H1 (cell line): ENCODE measurements at regions not wholly inside any gene's neighbourhood (a gene's known extent, or its start where the extent isn't known, plus 50 kb on each side); places are given as distances from the start of the nearest gene placed in this dataset.

Experiments used
- CTCF ChIA-PET: fragments of 300-600 bp; sonication (Branson Sonifier 250); formaldehyde crosslinking; loops from one replicate; lab custom pipeline; 2021; ENCODE audit not compliant: partially characterized antibody; lab: Charles Lee
- POLR2A ChIA-PET: fragments of 300-600 bp; sonication (Branson Sonifier 250); formaldehyde crosslinking; loops from one replicate; lab custom pipeline; 2021; ENCODE audit warnings: inconsistent platforms; ENCODE audit not compliant: partially characterized antibody; lab: Charles Lee
- DNase-seq, 2 experiments: peaks; one replicate each; pipeline versions ENCODE4 v3.0.0 to v3.0.0-alpha.2; 2010 to 2022; ENCODE audit warnings: low spot score in 2 of 2, low read depth in 1 of 2, mixed read lengths in 1 of 2
- FAIRE-seq: peaks from 2 replicates; lab custom pipeline; 2011; peaks lifted over from hg19 to GRCh38; lab: Jason Lieb, UNC
- H2AFZ ChIP-seq: 2 replicates; pipeline ENCODE4 v1.8.1; 2012; ENCODE audit warnings: low read length, inconsistent platforms
- H2AK5ac ChIP-seq: 2 replicates; pipeline ENCODE4 v1.6.1; 2013; ENCODE audit warnings: low read depth, low read length
- H2BK120ac ChIP-seq: replicated peaks from 2 replicates; pipeline ENCODE3; 2013; ENCODE audit warnings: low read depth, low read length, inconsistent platforms
- H2BK12ac ChIP-seq: 2 replicates; pipeline ENCODE4 v1.6.1; 2013; ENCODE audit warnings: low read depth, low read length
- H2BK15ac ChIP-seq: 2 replicates; pipeline ENCODE4 v1.6.1; 2013; ENCODE audit warnings: low read length
- H2BK20ac ChIP-seq: 2 replicates; pipeline ENCODE4 v1.6.1; 2013; ENCODE audit warnings: low read length
- H2BK5ac ChIP-seq: 2 replicates; pipeline ENCODE4 v1.6.1; 2013; ENCODE audit warnings: low read depth, low read length
- H3K14ac ChIP-seq: 2 replicates; pipeline ENCODE4 v1.6.1; 2013; ENCODE audit warnings: inconsistent platforms; ENCODE audit not compliant: insufficient read length
- H3K18ac ChIP-seq: 2 replicates; pipeline ENCODE4 v1.6.1; 2013; ENCODE audit warnings: low read length; ENCODE audit errors: extremely low read depth
- H3K23ac ChIP-seq: 2 replicates; pipeline ENCODE4 v1.6.1; 2013; ENCODE audit warnings: inconsistent platforms; ENCODE audit not compliant: insufficient read length
- H3K23me2 ChIP-seq: 2 replicates; pipeline ENCODE4 v1.6.1; 2013; ENCODE audit warnings: low read depth, low read length
- H3K27ac ChIP-seq: 2 replicates; pipeline ENCODE4 v1.6.1; 2011; ENCODE audit warnings: low read depth, low read length, inconsistent platforms
- H3K27me3 ChIP-seq, 4 experiments: replicated peaks in 1 of 4; 1 replicate in 1 of 4; 2 replicates in 3 of 4; pipeline versions ENCODE4 v1.6.1 to v1.8.1; 2011 to 2013; ENCODE audit warnings: low read length in 3 of 4, mild to moderate bottlenecking in 3 of 4, inconsistent platforms in 2 of 4, mixed read lengths in 2 of 4, moderate library complexity in 1 of 4; ENCODE audit not compliant: control insufficient read depth in 3 of 4, insufficient read depth in 3 of 4; ENCODE audit errors: extremely low read depth in 1 of 4
- H3K36me3 ChIP-seq, 4 experiments: 2 replicates each; pipeline versions ENCODE4 v1.6.1 to v1.8.1; 2011 to 2013; ENCODE audit warnings: mild to moderate bottlenecking in 4 of 4, low read length in 3 of 4, moderate library complexity in 2 of 4, control low read depth in 1 of 4, inconsistent platforms in 1 of 4; ENCODE audit not compliant: insufficient read depth in 4 of 4, control insufficient read depth in 2 of 4
- H3K4ac ChIP-seq: replicated peaks from 2 replicates; pipeline ENCODE3; 2013; ENCODE audit warnings: low read length, low read depth, mixed read lengths, inconsistent platforms; ENCODE audit not compliant: insufficient read length
- H3K4me1 ChIP-seq, 4 experiments: replicated peaks in 1 of 4; 1 replicate in 1 of 4; 2 replicates in 3 of 4; pipeline versions ENCODE4 v1.6.1 to v1.8.1; 2011 to 2013; ENCODE audit warnings: low read length in 3 of 4, inconsistent platforms in 2 of 4, mixed read lengths in 1 of 4; ENCODE audit not compliant: insufficient read depth in 4 of 4, control insufficient read depth in 3 of 4
- H3K4me2 ChIP-seq, 2 experiments: 2 replicates each; pipeline versions ENCODE4 v1.6.1 to v1.8.1; 2011 to 2013; ENCODE audit warnings: low read depth in 2 of 2, low read length in 2 of 2, control low read depth in 1 of 2, inconsistent platforms in 1 of 2, mild to moderate bottlenecking in 1 of 2; ENCODE audit not compliant: insufficient read depth in 1 of 2
- H3K4me3 ChIP-seq, 4 experiments: fragments of 200-600, 300-600 bp in 1 of 4; sonication (generic), shearing (Covaris generic), sonication (Bioruptor Twin) in 1 of 4; 2 replicates each; pipeline versions ENCODE4 v1.5.1 to v1.8.1; 2011 to 2016; ENCODE audit warnings: low read length in 4 of 4, low read depth in 3 of 4, control low read depth in 2 of 4, inconsistent platforms in 2 of 4, mild to moderate bottlenecking in 2 of 4, mixed read lengths in 1 of 4, moderate library complexity in 1 of 4; ENCODE audit not compliant: insufficient read depth in 2 of 4; ENCODE audit errors: extremely low read depth in 1 of 4
- H3K56ac ChIP-seq: replicated peaks from 2 replicates; pipeline ENCODE3; 2013; ENCODE audit warnings: low read depth, mild to moderate bottlenecking, mixed read lengths, low read length, inconsistent platforms; ENCODE audit not compliant: insufficient read length
- H3K79me1 ChIP-seq: 2 replicates; pipeline ENCODE4 v1.6.1; 2013; ENCODE audit warnings: low read depth, low read length, control low read depth
- H3K79me2 ChIP-seq, 2 experiments: 2 replicates each; pipeline versions ENCODE4 v1.6.1 to v1.8.1; 2012 to 2013; ENCODE audit warnings: low read length in 2 of 2, mild to moderate bottlenecking in 2 of 2, inconsistent platforms in 1 of 2; ENCODE audit not compliant: insufficient read depth in 2 of 2, control insufficient read depth in 1 of 2
- H3K9ac ChIP-seq, 4 experiments: replicated peaks in 1 of 4; 1 replicate in 1 of 4; 2 replicates in 3 of 4; pipeline versions ENCODE4 v1.6.1 to v1.8.1; 2011 to 2013; ENCODE audit warnings: low read depth in 3 of 4, low read length in 3 of 4, control low read depth in 2 of 4, mild to moderate bottlenecking in 2 of 4, moderate library complexity in 2 of 4, inconsistent platforms in 1 of 4; ENCODE audit errors: extremely low read depth in 1 of 4
- H3K9me3 ChIP-seq, 2 experiments: 2 replicates each; pipeline versions ENCODE4 v1.6.1 to v1.8.1; 2012 to 2013; ENCODE audit warnings: mild to moderate bottlenecking in 2 of 2, moderate library complexity in 2 of 2, control low read depth in 1 of 2, inconsistent platforms in 1 of 2, low read depth in 1 of 2, low read length in 1 of 2, mixed read lengths in 1 of 2; ENCODE audit not compliant: insufficient read depth in 2 of 2
- H4K20me1 ChIP-seq, 2 experiments: replicated peaks in 1 of 2; 2 replicates each; pipeline versions ENCODE3 to v1.8.1; 2011 to 2013; ENCODE audit warnings: inconsistent platforms in 2 of 2, low read length in 2 of 2, mild to moderate bottlenecking in 1 of 2; ENCODE audit not compliant: insufficient read depth in 2 of 2, control insufficient read depth in 1 of 2
- H4K5ac ChIP-seq: 2 replicates; pipeline ENCODE4 v1.6.1; 2013; ENCODE audit warnings: low read length, low read depth, mixed read lengths, inconsistent platforms; ENCODE audit not compliant: insufficient read length
- H4K8ac ChIP-seq: 2 replicates; pipeline ENCODE4 v1.8.0; 2013; ENCODE audit warnings: mild to moderate bottlenecking, moderate library complexity, low read length, inconsistent platforms; ENCODE audit not compliant: insufficient read depth; ENCODE audit errors: extremely low read depth
- H4K91ac ChIP-seq: replicated peaks from 2 replicates; pipeline ENCODE3; 2013; ENCODE audit warnings: low read length, mixed read lengths, inconsistent platforms; ENCODE audit not compliant: insufficient read length
- BACH1 ChIP-seq: IDR thresholded peaks from 2 replicates; pipeline ENCODE4 v1.6.1; 2012; ENCODE audit warnings: low read length, improper control_type of control experiment
- CBX5 ChIP-seq: fragments of 300-800, 300-1000 bp; sonication (generic); IDR thresholded peaks from 2 replicates; pipeline ENCODE4 v1.7.1; 2016; ENCODE audit warnings: antibody characterized with exemption, low read length, low read depth
- CTCF ChIP-seq, 3 experiments: IDR thresholded peaks; 1 replicate in 2 of 3; 2 replicates in 1 of 3; pipeline versions ENCODE4 v1.5.1 to v1.6.1; 2011; ENCODE audit warnings: low read length in 3 of 3, mild to moderate bottlenecking in 3 of 3, inconsistent platforms in 2 of 3, low read depth in 1 of 3, moderate library complexity in 1 of 3; ENCODE audit not compliant: insufficient read depth in 1 of 3; ENCODE audit errors: control extremely low read depth in 1 of 3
- FOSL1 ChIP-seq: IDR thresholded peaks from 2 replicates; pipeline ENCODE4 v1.6.1; 2011; ENCODE audit warnings: mild to moderate bottlenecking, low read depth, low read length, moderate library complexity; ENCODE audit not compliant: insufficient read depth
- HDAC2 ChIP-seq, 2 experiments: fragments of 300-600 bp in 1 of 2; sonication (generic) in 1 of 2; IDR thresholded peaks; 2 replicates each; pipeline ENCODE4 v1.6.1; 2011 to 2012; ENCODE audit warnings: low read depth in 2 of 2, low read length in 2 of 2, mild to moderate bottlenecking in 2 of 2, moderate library complexity in 2 of 2, borderline replicate concordance in 1 of 2, inconsistent platforms in 1 of 2
- MAFK ChIP-seq: IDR thresholded peaks from 2 replicates; pipeline ENCODE4 v1.6.1; 2012; ENCODE audit warnings: low read depth, mild to moderate bottlenecking, improper control_type of control experiment, low read length
- POU5F1 ChIP-seq: IDR thresholded peaks from 2 replicates; pipeline ENCODE4 v1.6.1; 2011; ENCODE audit warnings: low read depth, mild to moderate bottlenecking, low read length, moderate library complexity
- SIN3A ChIP-seq, 2 experiments: IDR thresholded peaks in 1 of 2; conservative IDR thresholded peaks in 1 of 2; 2 replicates each; pipeline ENCODE4 v1.6.1; 2011 to 2012; ENCODE audit warnings: low read length in 2 of 2, improper control_type of control experiment in 1 of 2, low read depth in 1 of 2, mild to moderate bottlenecking in 1 of 2
- SUZ12 ChIP-seq: fragments of 200-600 bp; sonication (generic); IDR thresholded peaks from 2 replicates; pipeline ENCODE4 v1.6.1; 2012; ENCODE audit warnings: mild to moderate bottlenecking, inconsistent platforms, low read length, moderate library complexity, mixed read lengths
- WGBS, 2 experiments: shearing (Covaris generic) in 1 of 2; methylation state at CpG; one replicate each; pipeline versions ENCODE4 v1.1.6 to v1.1.7; 2013 to 2015; ENCODE audit warnings: low lambda C conversion rate in 2 of 2, mixed read lengths in 2 of 2, inconsistent platforms in 1 of 2, low coverage in 1 of 2, missing lambda C conversion rate in 1 of 2; ENCODE audit not compliant: insufficient replicate concordance in 2 of 2, insufficient coverage in 1 of 2, insufficient read length in 1 of 2; ENCODE audit errors: extremely low coverage in 1 of 2, missing lambda C conversion rate in 1 of 2; 5-methylcytosine and 5-hydroxymethylcytosine counted together

GRCh38 chr1:229047840-229048620, 222.9 kb upstream of the RAB4A start:
- CTCF ChIA-PET: interaction anchor here (1.6 to 2.1 kb wide), 2 partner anchors 11 to 61 kb away, joined by 3 to 7 read pairs; no protein-coding TSS in a partner anchor
- FAIRE-seq: no peak

More at GRCh38 chr1:229047840-229048620, 222.9 kb upstream of the RAB4A start:
- POLR2A ChIA-PET: no interaction called here
- no peaks in the 10 kb centered on the region; a peak in 1 of 7 replicates for H3K27me3 ChIP-seq
- H3K27ac ChIP-seq: no peak overlapping the region
- no peaks in the 10 kb centered on the region for H3K23me2 ChIP-seq
- H2BK5ac ChIP-seq: no peak overlapping the region; the same call in 1 of the 2 replicates
- no peak overlapping the region for H2BK15ac ChIP-seq
- peak overlapping the region; percentile 49; the same call in 1 of the 2 replicates for H2AK5ac ChIP-seq
- no peak overlapping the region for H3K23ac ChIP-seq
- H3K56ac ChIP-seq: no peak overlapping the region
- H3K36me3 ChIP-seq: no peaks in the 10 kb centered on the region
- no peak overlapping the region for H3K4me3 ChIP-seq
- peak overlapping the region; percentile 54; the same call in 1 of the 2 replicates for H4K8ac ChIP-seq
- H2AFZ ChIP-seq: no peak overlapping the region; the same call in 1 of the 2 replicates
- H3K4me2 ChIP-seq: peak overlapping the region; percentile 36 to 37; a peak in 3 of 4 replicates
- H3K18ac ChIP-seq: peak overlapping the region; percentile 1; the same call in 1 of the 2 replicates
- 87% methylated on average over 11 of the region's 11 CpGs; no CpG with 5 or more reads in 1 of the 2 experiments for WGBS, 2 experiments
- H3K9ac ChIP-seq: no peak overlapping the region
- H4K5ac ChIP-seq: no peak overlapping the region
- no peak overlapping the region for H2BK120ac ChIP-seq
- H3K14ac ChIP-seq: no peak overlapping the region
- peak overlapping the region; percentile 36 for H4K91ac ChIP-seq
- no peaks in the 10 kb centered on the region for H3K9me3 ChIP-seq
- no peaks in the 10 kb centered on the region for H4K20me1 ChIP-seq
- H2BK12ac ChIP-seq: peak overlapping the region; percentile 60; the same call in 1 of the 2 replicates
- H3K4me1 ChIP-seq: peaks cover 0 to 12% (median 4%) of the 10 kb centered on the region in 4 experiments; a peak in 3 of 7 replicates
- H2BK20ac ChIP-seq: no peak overlapping the region
- no peaks in the 10 kb centered on the region for H3K79me2 ChIP-seq
- TF ChIP-seq SUZ12: no peak
- no peak for TF ChIP-seq CTCF (IDR thresholded peaks at IDR 0.05; ENCODE audit: control extremely low read depth in 1 of 3, insufficient read depth in 1 of 3, low read depth in 1 of 3, low read length in 3 of 3)
- no peak for TF ChIP-seq POU5F1
- no peak for TF ChIP-seq CBX5
- no peak for TF ChIP-seq SIN3A (conservative IDR thresholded peaks at IDR 0.05 in 1 of 2, IDR thresholded peaks at IDR 0.05 in 1 of 2; ENCODE audit: low read depth in 1 of 2, low read length in 2 of 2)
- no peak for TF ChIP-seq HDAC2 (IDR thresholded peaks at IDR 0.05; ENCODE audit: borderline replicate concordance in 1 of 2, low read depth in 2 of 2, low read length in 2 of 2)
- no peak for TF ChIP-seq BACH1
- TF ChIP-seq FOSL1: no peak
- TF ChIP-seq MAFK: no peak
- DNase-seq: peak in 1 of 2 experiments; percentile 34
- no peaks in the 10 kb centered on the region for H3K79me1 ChIP-seq
- H3K4ac ChIP-seq: no peak overlapping the region
